Sigmoid colon (tissue), 6 donors: ENCODE measurements at regions not wholly inside any gene's neighbourhood (a gene's known extent, or its start where the extent isn't known, plus 50 kb on each side); places are given as distances from the start of the nearest gene placed in this dataset.

Experiments
- DNase-seq: peaks from one replicate; pipeline ENCODE4 v3.0.0-alpha.2; 2019
- H3K27ac ChIP-seq, 4 donors: fragments of 200-600 bp; sonication (generic); one replicate each; pipeline ENCODE4 v1.5.1; 2016 to 2019; ENCODE audit warnings: mild to moderate bottlenecking in 1 of 4
- H3K27me3 ChIP-seq, 3 donors: fragments of 200-600 bp; sonication (generic); one replicate each; pipeline ENCODE4 v1.5.1; 2019; ENCODE audit warnings: mild to moderate bottlenecking in 1 of 3
- H3K36me3 ChIP-seq, 4 donors: fragments of 200-600 bp; sonication (generic); one replicate each; pipeline ENCODE4 v1.5.1; 2016 to 2019
- H3K4me1 ChIP-seq, 4 donors: fragments of 200-600 bp; sonication (generic); one replicate each; pipeline ENCODE4 v1.5.1; 2017 to 2019
- H3K4me3 ChIP-seq, 4 donors: fragments of 200-600 bp; sonication (generic); one replicate each; pipeline ENCODE4 v1.5.1; 2017 to 2019; ENCODE audit warnings: mild to moderate bottlenecking in 2 of 4, moderate library complexity in 1 of 4
- H3K9me3 ChIP-seq, 4 donors: fragments of 200-600 bp in 3 of 4; sonication (generic) in 3 of 4; one replicate each; pipeline versions ENCODE4 v1.5.1 to v1.6.1; 2013 to 2019
- EP300 ChIP-seq, 4 donors: sonication (generic); formaldehyde crosslinking; IDR thresholded peaks; one replicate each; pipeline ENCODE4 v1.6.1; 2017; ENCODE audit warnings: antibody characterized with exemption in 4 of 4
- POLR2A ChIP-seq, 2 donors: fragments of 450-650 bp; IDR thresholded peaks; one replicate each; pipeline ENCODE4 v1.6.1; 2016; ENCODE audit warnings: antibody characterized with exemption in 2 of 2, mild to moderate bottlenecking in 2 of 2, moderate library complexity in 2 of 2
- POLR2AphosphoS5 ChIP-seq, 4 donors: sonication (generic); formaldehyde crosslinking; IDR thresholded peaks; one replicate each; pipeline ENCODE4 v1.6.1; 2017; ENCODE audit warnings: antibody characterized with exemption in 4 of 4
- WGBS, 2 donors: extraction: QIAGEN DNeasy Blood & Tissue Kit; methylation state at CpG; one replicate each; pipeline ENCODE4 v1.1.7; 2013; 5-methylcytosine and 5-hydroxymethylcytosine counted together
- intact Hi-C: fragments of 100-400 bp; cut with DNase I; formaldehyde crosslinking; loops from one replicate; pipeline ENCODE4 v1.15.1; 2023
- TF ChIP-seq, protein P1 (sequence below), 4 experiments: fragments of 450-650 bp in 3 of 4; fragments of 200-600 bp in 1 of 4; IDR thresholded peaks; one replicate each; pipeline ENCODE4 v1.5.1; 2016 to 2019; ENCODE audit warnings: antibody characterized with exemption in 4 of 4, mild to moderate bottlenecking in 3 of 4, moderate library complexity in 2 of 4
- donor health status: healthy with polysubstance abuse.
- donor health status: healthy.

DNA sequence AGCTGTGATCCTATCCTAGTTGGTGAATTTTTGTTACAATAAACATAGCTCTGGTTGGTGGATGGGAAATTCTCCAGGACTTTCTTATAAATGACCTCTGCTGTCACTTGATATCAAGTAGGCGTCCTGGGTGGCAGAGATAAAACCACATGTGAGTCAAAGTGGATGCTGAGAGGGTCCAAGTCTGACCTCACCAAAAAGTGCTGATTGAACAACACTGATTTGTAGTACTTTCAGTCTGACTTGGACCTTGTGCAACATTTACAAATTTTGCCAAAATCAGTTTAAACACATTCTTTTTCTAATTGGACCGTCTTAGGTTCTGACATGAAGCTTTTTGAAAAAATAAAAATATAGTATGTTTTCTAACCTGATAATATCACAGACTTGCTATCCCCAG lies 585.6 kb downstream of the GALC start:
- no peaks in the 10 kb centered on the region for H3K27me3 ChIP-seq
- intact Hi-C loops: no loop called here
- WGBS, 2 donors: 70 to 71% methylated on average over 2 of the region's 2 CpGs
- no peaks in the 10 kb centered on the region for H3K9me3 ChIP-seq
- H3K36me3 ChIP-seq: no peaks in the 10 kb centered on the region
- H3K4me3 ChIP-seq: no peak overlapping the region
- no peak for DNase-seq
- no peak overlapping the region for H3K27ac ChIP-seq
- H3K4me1 ChIP-seq: peaks cover 0 to 9% (median 6%) of the 10 kb centered on the region in 4 donors
- no peak for TF ChIP-seq POLR2AphosphoS5 (IDR thresholded peaks at IDR 0.05)
- no peak for TF ChIP-seq POLR2A (IDR thresholded peaks at IDR 0.05)
- TF ChIP-seq, protein P1, sequence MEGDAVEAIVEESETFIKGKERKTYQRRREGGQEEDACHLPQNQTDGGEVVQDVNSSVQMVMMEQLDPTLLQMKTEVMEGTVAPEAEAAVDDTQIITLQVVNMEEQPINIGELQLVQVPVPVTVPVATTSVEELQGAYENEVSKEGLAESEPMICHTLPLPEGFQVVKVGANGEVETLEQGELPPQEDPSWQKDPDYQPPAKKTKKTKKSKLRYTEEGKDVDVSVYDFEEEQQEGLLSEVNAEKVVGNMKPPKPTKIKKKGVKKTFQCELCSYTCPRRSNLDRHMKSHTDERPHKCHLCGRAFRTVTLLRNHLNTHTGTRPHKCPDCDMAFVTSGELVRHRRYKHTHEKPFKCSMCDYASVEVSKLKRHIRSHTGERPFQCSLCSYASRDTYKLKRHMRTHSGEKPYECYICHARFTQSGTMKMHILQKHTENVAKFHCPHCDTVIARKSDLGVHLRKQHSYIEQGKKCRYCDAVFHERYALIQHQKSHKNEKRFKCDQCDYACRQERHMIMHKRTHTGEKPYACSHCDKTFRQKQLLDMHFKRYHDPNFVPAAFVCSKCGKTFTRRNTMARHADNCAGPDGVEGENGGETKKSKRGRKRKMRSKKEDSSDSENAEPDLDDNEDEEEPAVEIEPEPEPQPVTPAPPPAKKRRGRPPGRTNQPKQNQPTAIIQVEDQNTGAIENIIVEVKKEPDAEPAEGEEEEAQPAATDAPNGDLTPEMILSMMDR (IDR thresholded peaks at IDR 0.05): no peak
- TF ChIP-seq EP300 (IDR thresholded peaks at IDR 0.05): no peak

DNA sequence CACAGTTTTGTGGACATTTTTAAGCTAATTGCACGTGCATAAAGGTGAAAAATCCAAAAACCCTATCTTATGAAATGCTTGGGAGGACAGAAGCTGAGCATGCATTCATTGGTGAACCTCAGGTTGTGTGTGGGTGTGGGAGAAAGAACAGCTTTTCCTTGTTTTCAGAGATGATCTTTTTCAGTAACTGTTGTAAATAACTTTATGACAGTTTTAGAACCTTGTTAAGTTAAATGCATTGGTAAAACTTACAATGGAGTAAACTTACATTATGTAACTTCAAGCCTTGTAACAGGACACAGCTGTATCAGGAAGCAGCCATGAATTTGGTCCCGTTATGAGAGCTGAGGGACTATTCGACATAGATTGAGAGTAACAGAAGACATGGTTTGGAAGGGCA lies 587.4 kb downstream of the GALC start:
- no peak for DNase-seq
- TF ChIP-seq EP300 (IDR thresholded peaks at IDR 0.05) (no peak), POLR2AphosphoS5 (IDR thresholded peaks at IDR 0.05) (no peak), POLR2A (IDR thresholded peaks at IDR 0.05) (no peak)
- TF ChIP-seq, protein P1 (IDR thresholded peaks at IDR 0.05): no peak
- Histone ChIP-seq H3K27me3 (no peaks in the 10 kb centered on the region), H3K36me3 (no peaks in the 10 kb centered on the region), H3K4me3 (no peak overlapping the region), H3K4me1 (peaks cover 0 to 9% (median 6%) of the 10 kb centered on the region in 4 donors), H3K27ac (no peak overlapping the region), H3K9me3 (no peaks in the 10 kb centered on the region)
- WGBS, 2 donors: 27 to 46% methylated on average over 3 of the region's 3 CpGs
- intact Hi-C loops: no loop called here

DNA sequence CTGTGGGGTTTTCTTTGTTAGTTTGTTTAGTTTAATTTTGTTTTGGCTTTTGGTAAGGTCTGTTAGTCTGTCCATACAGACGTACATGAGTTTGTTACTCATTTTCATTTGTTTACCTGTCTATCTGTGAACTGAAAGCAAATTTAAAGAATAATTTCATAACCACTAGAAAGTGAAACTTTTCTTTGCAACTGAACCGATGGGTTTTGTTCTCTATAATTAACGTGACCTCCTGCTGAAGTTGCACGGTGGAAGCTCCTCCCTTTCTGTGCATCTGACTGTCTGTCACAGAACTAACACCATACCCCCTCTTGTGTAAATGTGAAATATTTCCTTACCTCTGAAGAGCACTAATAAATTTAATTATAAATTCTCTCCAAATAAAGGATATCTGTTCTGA lies 595.5 kb downstream of the GALC start:
- Histone ChIP-seq H3K4me3 (no peak overlapping the region), H3K27ac (no peak overlapping the region), H3K27me3 (no peaks in the 10 kb centered on the region), H3K4me1 (peaks cover 0 to 3% (median 0%) of the 10 kb centered on the region in 4 donors), H3K36me3 (no peaks in the 10 kb centered on the region), H3K9me3 (no peaks in the 10 kb centered on the region)
- intact Hi-C loops: no loop called here
- TF ChIP-seq, protein P1 (IDR thresholded peaks at IDR 0.05): no peak
- TF ChIP-seq POLR2A (IDR thresholded peaks at IDR 0.05) (no peak), EP300 (IDR thresholded peaks at IDR 0.05) (no peak), POLR2AphosphoS5 (IDR thresholded peaks at IDR 0.05) (no peak)
- no peak for DNase-seq
- 52 to 66% methylated on average over 4 of the region's 4 CpGs for WGBS, 2 donors

DNA sequence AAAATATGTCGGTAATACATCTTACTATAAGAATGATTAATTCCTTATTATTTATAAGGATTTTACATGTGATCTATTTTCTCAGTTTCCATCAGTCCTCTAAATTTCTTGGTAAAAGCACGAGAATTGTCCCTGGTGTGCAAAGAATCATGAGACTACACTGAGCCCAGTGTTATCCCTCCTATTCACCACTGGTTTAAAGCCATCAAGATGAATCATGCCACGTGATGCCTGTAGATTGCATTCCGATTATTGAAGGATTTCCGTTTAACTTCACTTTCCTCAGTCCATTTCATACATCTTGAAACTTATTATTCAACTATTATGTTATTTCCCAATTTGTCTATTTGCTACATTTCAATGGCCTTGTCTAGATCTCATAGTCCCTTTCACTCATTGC lies 601.9 kb downstream of the GALC start:
- TF ChIP-seq, protein P1 (IDR thresholded peaks at IDR 0.05): no peak
- TF ChIP-seq POLR2A (IDR thresholded peaks at IDR 0.05) (no peak), POLR2AphosphoS5 (IDR thresholded peaks at IDR 0.05) (no peak), EP300 (IDR thresholded peaks at IDR 0.05) (no peak)
- peaks cover 0 to 12% (median 5%) of the 10 kb centered on the region in 4 donors for H3K4me1 ChIP-seq
- H3K9me3 ChIP-seq: no peaks in the 10 kb centered on the region
- H3K4me3 ChIP-seq: no peak overlapping the region
- H3K36me3 ChIP-seq: no peaks in the 10 kb centered on the region
- no peak for DNase-seq
- 75 to 89% methylated on average over 5 of the region's 5 CpGs for WGBS, 2 donors
- intact Hi-C loops: no loop called here
- no peaks in the 10 kb centered on the region for H3K27me3 ChIP-seq
- H3K27ac ChIP-seq: no peak overlapping the region

DNA sequence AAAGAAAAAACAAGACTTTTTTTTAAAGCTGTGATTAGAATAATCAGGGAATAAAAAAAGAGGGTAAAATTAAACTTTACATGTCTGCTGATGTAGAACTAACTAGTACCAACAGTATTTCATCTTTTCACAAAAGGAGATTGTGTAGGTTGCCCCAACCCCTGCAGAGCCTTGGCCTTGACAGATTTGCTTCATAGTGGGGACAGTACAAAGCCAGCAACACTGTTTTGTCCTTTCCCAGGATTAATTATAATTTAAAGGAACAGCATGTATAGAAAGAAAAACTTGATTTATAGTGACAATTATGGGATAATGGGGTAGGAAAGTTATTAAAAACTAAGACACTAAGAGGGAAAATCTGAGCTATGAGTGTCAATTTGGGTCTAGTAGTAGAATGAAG lies 604.0 kb downstream of the GALC start:
- Histone ChIP-seq H3K9me3 (no peaks in the 10 kb centered on the region), H3K27me3 (no peaks in the 10 kb centered on the region)

More for the DNA sequence above, 604.0 kb downstream of the GALC start:
- no peak for DNase-seq
- H3K4me1 ChIP-seq: peaks cover 0 to 19% (median 7%) of the 10 kb centered on the region in 4 donors
- no peaks in the 10 kb centered on the region for H3K36me3 ChIP-seq
- TF ChIP-seq POLR2A (IDR thresholded peaks at IDR 0.05) (no peak), EP300 (IDR thresholded peaks at IDR 0.05) (no peak), POLR2AphosphoS5 (IDR thresholded peaks at IDR 0.05) (no peak)
- TF ChIP-seq, protein P1 (IDR thresholded peaks at IDR 0.05): no peak
- H3K4me3 ChIP-seq: no peak overlapping the region
- no peak overlapping the region for H3K27ac ChIP-seq
- intact Hi-C loops: no loop called here
